ENCODE measurements at regions not wholly inside any gene's neighbourhood (a gene's known extent, or its start where the extent isn't known, plus 50 kb on each side); places are given as distances from the start of the nearest gene placed in this dataset.
"Not testable (repeated sequence)": the region's sequence is repeated elsewhere in the genome, so short reads cannot be mapped to it uniquely, and the experiment has no call there.

DNA sequence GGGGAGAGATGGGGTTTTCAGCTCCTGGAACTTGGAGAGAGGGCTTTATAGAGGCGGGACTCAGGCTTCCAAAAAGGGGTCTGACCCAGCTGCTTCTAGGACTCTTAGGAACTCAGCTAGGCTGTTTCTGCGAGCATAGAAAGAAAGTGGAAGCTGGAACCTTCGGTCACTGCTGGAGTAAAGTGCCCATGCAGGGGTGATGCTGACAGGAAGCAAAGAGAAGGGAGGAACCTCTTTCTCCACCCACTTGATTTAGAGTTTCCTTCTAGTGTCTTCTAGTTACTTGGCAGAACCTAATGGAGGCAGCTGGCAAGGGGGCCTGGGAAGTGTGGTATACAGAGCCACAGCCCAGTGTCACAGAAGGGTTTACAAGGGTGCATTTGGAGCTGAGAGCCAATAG is 283.6 kb downstream of the QKI start:
- H3K4me3 Mint-ChIP-seq: no peak overlapping the region
- Histone ChIP-seq H4K91ac (ENCODE audit: insufficient read length, low read depth, low read length) (no peak overlapping the region), H2AFZ (ENCODE audit: low read length) (no peak overlapping the region), H4K20me1 (ENCODE audit: control insufficient read depth, insufficient read depth, insufficient read length) (no peaks in the 10 kb centered on the region), H3K9ac (ENCODE audit: extremely low read depth, insufficient read length, low read length) (no peak overlapping the region), H2BK15ac (ENCODE audit: low read depth, low read length) (no peak overlapping the region), H3K23me2 (ENCODE audit: insufficient read length, low read depth, low read length, poor library complexity, severe bottlenecking) (no peaks in the 10 kb centered on the region), H2BK20ac (ENCODE audit: low read depth, low read length, poor library complexity, severe bottlenecking) (no peak overlapping the region), H3K27me3 (ENCODE audit: insufficient read depth, low read length) (no peaks in the 10 kb centered on the region), H2BK12ac (ENCODE audit: insufficient read length, low read depth, low read length) (no peak overlapping the region), H3K4me2 (ENCODE audit: insufficient read depth, insufficient read length, low read length) (no peak overlapping the region), H3K9me3 (ENCODE audit: control insufficient read depth, low read depth, low read length) (no peaks in the 10 kb centered on the region), H2AK5ac (ENCODE audit: insufficient read length, low read length) (no peak overlapping the region), H2BK5ac (ENCODE audit: insufficient read length, low read length) (no peak overlapping the region), H3K56ac (ENCODE audit: insufficient read length, low read depth, low read length) (no peak overlapping the region), H4K5ac (ENCODE audit: insufficient read length, low read depth, low read length) (no peak overlapping the region), H2BK120ac (ENCODE audit: low read depth, low read length, poor library complexity, severe bottlenecking) (no peak overlapping the region), H3K79me2 (ENCODE audit: insufficient read depth, low read length) (no peaks in the 10 kb centered on the region), H3K27ac (ENCODE audit: insufficient read length, low read depth, low read length) (no peak overlapping the region), H3K23ac (ENCODE audit: insufficient read length, low read depth, low read length) (no peak overlapping the region), H3K4me1 (ENCODE audit: insufficient read depth, low read length) (no peaks in the 10 kb centered on the region), H4K8ac (replicated peaks; ENCODE audit: insufficient read length, low read depth, low read length) (no peak overlapping the region), H3K4ac (ENCODE audit: low read depth, low read length) (no peak overlapping the region), H3K79me1 (ENCODE audit: insufficient read depth, low read depth, low read length, poor library complexity, severe bottlenecking) (no peaks in the 10 kb centered on the region), H3K14ac (ENCODE audit: insufficient read depth, low read length) (no peak overlapping the region), H3K18ac (ENCODE audit: insufficient read length, low read depth, low read length) (no peak overlapping the region), H3T11ph (ENCODE audit: low read length) (no peak overlapping the region)
- DNase-seq: no peak
- TF ChIP-seq, protein P1, sequence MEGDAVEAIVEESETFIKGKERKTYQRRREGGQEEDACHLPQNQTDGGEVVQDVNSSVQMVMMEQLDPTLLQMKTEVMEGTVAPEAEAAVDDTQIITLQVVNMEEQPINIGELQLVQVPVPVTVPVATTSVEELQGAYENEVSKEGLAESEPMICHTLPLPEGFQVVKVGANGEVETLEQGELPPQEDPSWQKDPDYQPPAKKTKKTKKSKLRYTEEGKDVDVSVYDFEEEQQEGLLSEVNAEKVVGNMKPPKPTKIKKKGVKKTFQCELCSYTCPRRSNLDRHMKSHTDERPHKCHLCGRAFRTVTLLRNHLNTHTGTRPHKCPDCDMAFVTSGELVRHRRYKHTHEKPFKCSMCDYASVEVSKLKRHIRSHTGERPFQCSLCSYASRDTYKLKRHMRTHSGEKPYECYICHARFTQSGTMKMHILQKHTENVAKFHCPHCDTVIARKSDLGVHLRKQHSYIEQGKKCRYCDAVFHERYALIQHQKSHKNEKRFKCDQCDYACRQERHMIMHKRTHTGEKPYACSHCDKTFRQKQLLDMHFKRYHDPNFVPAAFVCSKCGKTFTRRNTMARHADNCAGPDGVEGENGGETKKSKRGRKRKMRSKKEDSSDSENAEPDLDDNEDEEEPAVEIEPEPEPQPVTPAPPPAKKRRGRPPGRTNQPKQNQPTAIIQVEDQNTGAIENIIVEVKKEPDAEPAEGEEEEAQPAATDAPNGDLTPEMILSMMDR (conservative IDR thresholded peaks at IDR 0.05): no peak
- no peak overlapping the region for H3K27ac Mint-ChIP-seq
- H3K36me3 Mint-ChIP-seq (ENCODE audit: insufficient read depth in 1 of 3, low read depth in 3 of 3): no peaks in the 10 kb centered on the region
- H3K9me3 Mint-ChIP-seq: peaks cover 0 to 4% of the 10 kb centered on the region in 2 experiments; a peak in 1 of 5 replicates
- no peaks in the 10 kb centered on the region for H3K4me1 Mint-ChIP-seq
- peaks cover 2% of the 10 kb centered on the region for H3K27me3 Mint-ChIP-seq (ENCODE audit: low read depth)
- WGBS (ENCODE audit: extremely low coverage, insufficient read length, low lambda C conversion rate): no CpG with 5 or more reads among the region's 3 CpGs

DNA sequence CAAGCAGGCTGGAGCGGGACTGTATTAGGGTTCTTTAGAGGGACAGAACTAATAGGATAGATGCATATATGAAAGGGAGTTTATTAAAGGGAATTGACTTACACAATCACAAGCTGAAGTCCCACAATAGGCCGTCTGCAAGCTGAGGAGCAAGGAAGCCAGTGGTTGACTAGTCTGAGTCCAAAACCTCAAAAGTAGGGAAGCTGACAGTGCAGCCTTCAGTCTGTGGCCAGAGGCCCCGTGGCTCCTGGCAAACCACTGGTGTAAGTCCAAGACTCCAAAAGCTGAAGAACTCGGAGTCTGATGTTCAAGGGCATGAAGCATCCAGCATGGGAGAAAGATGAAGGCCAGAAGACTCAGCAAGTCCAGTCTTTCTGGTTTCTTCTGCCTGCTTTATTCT is 281.8 kb downstream of the QKI start:
- not testable (repeated sequence) for H3K27ac Mint-ChIP-seq; H2AK5ac ChIP-seq (ENCODE audit: insufficient read length, low read length); H2BK12ac ChIP-seq (ENCODE audit: insufficient read length, low read depth, low read length); H4K20me1 ChIP-seq (ENCODE audit: control insufficient read depth, insufficient read depth, insufficient read length); H3K79me1 ChIP-seq (ENCODE audit: insufficient read depth, low read depth, low read length, poor library complexity, severe bottlenecking); H3T11ph ChIP-seq (ENCODE audit: low read length); H3K14ac ChIP-seq (ENCODE audit: insufficient read depth, low read length); H3K4me1 Mint-ChIP-seq; H3K4me3 Mint-ChIP-seq; H3K23ac ChIP-seq (ENCODE audit: insufficient read length, low read depth, low read length); H3K27me3 ChIP-seq (ENCODE audit: insufficient read depth, low read length); H3K56ac ChIP-seq (ENCODE audit: insufficient read length, low read depth, low read length); H3K79me2 ChIP-seq (ENCODE audit: insufficient read depth, low read length); H2AFZ ChIP-seq (ENCODE audit: low read length); H3K4me1 ChIP-seq (ENCODE audit: insufficient read depth, low read length); H3K27me3 Mint-ChIP-seq (ENCODE audit: low read depth); H3K9me3 Mint-ChIP-seq; H3K9me3 ChIP-seq (ENCODE audit: control insufficient read depth, low read depth, low read length); H3K23me2 ChIP-seq (ENCODE audit: insufficient read length, low read depth, low read length, poor library complexity, severe bottlenecking); H2BK120ac ChIP-seq (ENCODE audit: low read depth, low read length, poor library complexity, severe bottlenecking); H4K91ac ChIP-seq (ENCODE audit: insufficient read length, low read depth, low read length); H2BK5ac ChIP-seq (ENCODE audit: insufficient read length, low read length); H3K4ac ChIP-seq (ENCODE audit: low read depth, low read length); H3K36me3 Mint-ChIP-seq (ENCODE audit: insufficient read depth in 1 of 3, low read depth in 3 of 3); H3K4me2 ChIP-seq (ENCODE audit: insufficient read depth, insufficient read length, low read length); H3K18ac ChIP-seq (ENCODE audit: insufficient read length, low read depth, low read length); H4K5ac ChIP-seq (ENCODE audit: insufficient read length, low read depth, low read length); H3K27ac ChIP-seq (ENCODE audit: insufficient read length, low read depth, low read length); H2BK15ac ChIP-seq (ENCODE audit: low read depth, low read length); H3K9ac ChIP-seq (ENCODE audit: extremely low read depth, insufficient read length, low read length); DNase-seq; H2BK20ac ChIP-seq (ENCODE audit: low read depth, low read length, poor library complexity, severe bottlenecking); H4K8ac ChIP-seq (replicated peaks; ENCODE audit: insufficient read length, low read depth, low read length)
- no CpG with 5 or more reads among the region's 4 CpGs for WGBS (ENCODE audit: extremely low coverage, insufficient read length, low lambda C conversion rate)

Data from H9 (cell line).